ENCODE measurements at regions not wholly inside any gene's neighbourhood (a gene's known extent, or its start where the extent isn't known, plus 50 kb on each side); places are given as distances from the start of the nearest gene placed in this dataset.
"Not testable (repeated sequence)": the region's sequence is repeated elsewhere in the genome, so short reads cannot be mapped to it uniquely, and the experiment has no call there.

DNA sequence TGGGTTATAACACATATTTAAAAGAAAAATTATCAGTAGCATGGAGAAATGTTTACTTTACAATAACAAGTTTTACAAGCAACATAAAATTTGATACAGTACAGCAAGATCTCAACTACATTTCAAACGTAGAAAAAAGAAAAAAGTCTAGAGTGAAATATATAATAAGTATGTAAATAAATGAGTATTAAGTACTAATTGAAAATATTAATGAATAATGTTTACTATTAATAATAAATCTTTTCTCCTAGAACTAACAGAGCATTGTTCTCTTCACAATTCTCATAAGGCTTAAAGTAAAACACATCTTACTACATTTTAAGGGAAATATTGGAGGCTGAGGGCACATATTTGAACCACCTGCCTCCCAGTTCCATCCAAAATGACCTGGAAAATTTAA is 72.1 kb downstream of the TMEM212 start:
- intact Hi-C loops (cut with DNase I) = no loop called here
- Histone ChIP-seq H3K4me1 (peaks cover 8% of the 10 kb centered on the region), H3K4me3 (no peak overlapping the region), H3K36me3 (no peaks in the 10 kb centered on the region), H3K27ac (no peak overlapping the region), H3K27me3 (no peaks in the 10 kb centered on the region), H3K9me3 (no peaks in the 10 kb centered on the region)
- no peak for DNase-seq (ENCODE audit: extremely low spot score in 2 of 2)
- TF ChIP-seq POLR2AphosphoS5 (IDR thresholded peaks at IDR 0.05; ENCODE audit: insufficient read depth in 1 of 2, low read depth in 1 of 2) (no peak), POLR2A (IDR thresholded peaks at IDR 0.05) (no peak), CTCF (IDR thresholded peaks at IDR 0.05) (no peak)

- no peaks in the 10 kb centered on the region for H3K36me3 ChIP-seq
- H3K27me3 ChIP-seq = no peaks in the 10 kb centered on the region
- intact Hi-C loops (cut with DNase I) = no loop called here
- peaks cover 8% of the 10 kb centered on the region for H3K4me1 ChIP-seq
- no peak for DNase-seq (ENCODE audit: extremely low spot score in 2 of 2)
- TF ChIP-seq POLR2A (IDR thresholded peaks at IDR 0.05) (no peak), POLR2AphosphoS5 (IDR thresholded peaks at IDR 0.05; ENCODE audit: insufficient read depth in 1 of 2, low read depth in 1 of 2) (no peak), CTCF (IDR thresholded peaks at IDR 0.05) (no peak)
- no peak overlapping the region for H3K27ac ChIP-seq
- H3K4me3 ChIP-seq = no peak overlapping the region
- H3K9me3 ChIP-seq = no peaks in the 10 kb centered on the region
Measured at GRCh38 chr3:171916888-171917287, 73.7 kb downstream of the TMEM212 start.

- intact Hi-C loops (cut with DNase I); H3K4me1 ChIP-seq; DNase-seq (ENCODE audit: extremely low spot score in 2 of 2); H3K4me3 ChIP-seq; H3K27me3 ChIP-seq; H3K36me3 ChIP-seq; H3K9me3 ChIP-seq; H3K27ac ChIP-seq: not testable (repeated sequence)
Measured at GRCh38 chr3:171922629-171923028, 79.5 kb downstream of the TMEM212 start.

GRCh38 chr3:171923668-171924067 is 80.5 kb downstream of the TMEM212 start:
- intact Hi-C loops (cut with DNase I); H3K27me3 ChIP-seq; H3K4me1 ChIP-seq; H3K4me3 ChIP-seq; H3K9me3 ChIP-seq; DNase-seq (ENCODE audit: extremely low spot score in 2 of 2); H3K27ac ChIP-seq; H3K36me3 ChIP-seq: not testable (repeated sequence)

DNA sequence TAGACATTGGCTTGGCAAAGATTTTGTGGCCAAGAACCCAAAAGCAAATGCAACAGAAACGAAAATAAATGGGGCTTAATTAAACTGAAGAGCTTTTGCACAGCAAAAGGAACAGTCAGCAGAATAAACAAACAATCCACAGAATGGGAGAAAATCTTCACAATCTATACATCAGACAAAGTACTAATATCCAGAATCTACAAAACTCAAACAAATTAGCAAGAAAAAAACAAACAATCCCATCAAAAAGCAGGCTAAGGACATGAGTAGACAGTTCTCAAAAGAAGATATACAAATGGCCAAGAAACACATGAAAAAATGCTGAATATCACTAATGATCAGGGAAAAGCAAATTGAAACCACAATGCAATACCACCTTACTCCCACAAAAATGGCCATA is 81.7 kb downstream of the TMEM212 start:
- H3K27me3 ChIP-seq; H3K9me3 ChIP-seq; H3K4me1 ChIP-seq; H3K36me3 ChIP-seq; H3K4me3 ChIP-seq; H3K27ac ChIP-seq; DNase-seq (ENCODE audit: extremely low spot score in 2 of 2); intact Hi-C loops (cut with DNase I): not testable (repeated sequence)

- H3K27me3 ChIP-seq = no peaks in the 10 kb centered on the region
Measured at GRCh38 chr3:171932153-171932611, 89.0 kb downstream of the TMEM212 start.

More at GRCh38 chr3:171932153-171932611, 89.0 kb downstream of the TMEM212 start:
- no peak for TF ChIP-seq POLR2AphosphoS5 (IDR thresholded peaks at IDR 0.05; ENCODE audit: insufficient read depth in 1 of 2, low read depth in 1 of 2)
- no peak for TF ChIP-seq CTCF (IDR thresholded peaks at IDR 0.05)
- no peak for TF ChIP-seq POLR2A (IDR thresholded peaks at IDR 0.05)
- Histone ChIP-seq H3K4me3 (no peak overlapping the region), H3K27ac (no peak overlapping the region), H3K4me1 (no peaks in the 10 kb centered on the region), H3K9me3 (no peaks in the 10 kb centered on the region), H3K36me3 (no peaks in the 10 kb centered on the region)
- intact Hi-C loops (cut with DNase I) = no loop called here
- no peak for DNase-seq (ENCODE audit: extremely low spot score in 2 of 2)
